HG03565 (cell line): ENCODE measurements at regions not wholly inside any gene's neighbourhood (a gene's known extent, or its start where the extent isn't known, plus 50 kb on each side); places are given as distances from the start of the nearest gene placed in this dataset.

ENCODE experiments used
- ATAC-seq: cut with Tn5 transposase; IDR thresholded peaks from one replicate; pipeline ENCODE4 v1.9.1; 2021; ENCODE audit warnings: mild to moderate bottlenecking, moderate library complexity; ENCODE audit not compliant: unreplicated experiment

GRCh38 chr11:123378096-123378495 lies 52.0 kb upstream of the GRAMD1B start:
- no peak for ATAC-seq

GRCh38 chr11:123377355-123377754 lies 52.7 kb upstream of the GRAMD1B start:
- ATAC-seq = no peak

GRCh38 chr11:123375832-123376231 lies 54.2 kb upstream of the GRAMD1B start:
- no peak for ATAC-seq

- ATAC-seq = no peak
These were observed 55.5 kb upstream of the GRAMD1B start for GRCh38 chr11:123374622-123374968.

- ATAC-seq = no peak
These were observed 56.1 kb upstream of the GRAMD1B start for GRCh38 chr11:123373754-123374621.

- ATAC-seq = no peak
These were observed 58.4 kb upstream of the GRAMD1B start for GRCh38 chr11:123371506-123372297.

GRCh38 chr11:123366924-123367323 lies 63.1 kb upstream of the GRAMD1B start:
- ATAC-seq = no peak

- no peak for ATAC-seq
These were observed 64.1 kb upstream of the GRAMD1B start for GRCh38 chr11:123365955-123366354.

- ATAC-seq = no peak
These were observed 66.0 kb upstream of the GRAMD1B start for GRCh38 chr11:123364080-123364479.

- no peak for ATAC-seq
These were observed 66.5 kb upstream of the GRAMD1B start for GRCh38 chr11:123363556-123363955.

- ATAC-seq = no peak
These were observed 67.1 kb upstream of the GRAMD1B start for GRCh38 chr11:123362941-123363340.

GRCh38 chr11:123362186-123362585 lies 67.9 kb upstream of the GRAMD1B start:
- ATAC-seq = no peak

- ATAC-seq = no peak
These were observed 69.0 kb upstream of the GRAMD1B start for GRCh38 chr11:123361110-123361509.

- ATAC-seq = no peak
These were observed 69.7 kb upstream of the GRAMD1B start for GRCh38 chr11:123360267-123360936.

GRCh38 chr11:123357990-123358827 lies 71.9 kb upstream of the GRAMD1B start:
- ATAC-seq = no peak

- no peak for ATAC-seq
These were observed 72.6 kb upstream of the GRAMD1B start for GRCh38 chr11:123357353-123357989.

- ATAC-seq = no peak
These were observed 73.5 kb upstream of the GRAMD1B start for GRCh38 chr11:123356539-123356938.

GRCh38 chr11:123354371-123354975 lies 75.6 kb upstream of the GRAMD1B start:
- no peak for ATAC-seq

GRCh38 chr11:123351375-123351774 lies 78.7 kb upstream of the GRAMD1B start:
- ATAC-seq = no peak

GRCh38 chr11:123349382-123349781 lies 80.7 kb upstream of the GRAMD1B start:
- no peak for ATAC-seq
